Astrocyte (in vitro differentiated cells and primary cell): ENCODE measurements at regions not wholly inside any gene's neighbourhood (a gene's known extent, or its start where the extent isn't known, plus 50 kb on each side); places are given as distances from the start of the nearest gene placed in this dataset.

Source experiments
- DNase-seq: peaks from one replicate; pipeline ENCODE4 v3.0.0-alpha.2; 2010; ENCODE audit warnings: low read depth
- FAIRE-seq: peaks from 2 replicates; lab custom pipeline; 2011; peaks lifted over from hg19 to GRCh38; lab: Jason Lieb, UNC
- H2AFZ ChIP-seq: 2 replicates; pipeline ENCODE4 v1.6.0; 2012; ENCODE audit warnings: low read depth, low read length, inconsistent platforms
- H3K27ac ChIP-seq: 2 replicates; pipeline ENCODE4 v1.5.1; 2011; ENCODE audit warnings: low read depth, low read length, inconsistent platforms
- H3K27me3 ChIP-seq: 2 replicates; pipeline ENCODE4 v1.6.0; 2011; ENCODE audit warnings: low read length, inconsistent platforms; ENCODE audit not compliant: insufficient read depth
- H3K36me3 ChIP-seq: 2 replicates; pipeline ENCODE4 v1.5.1; 2011; ENCODE audit warnings: low read length, inconsistent platforms; ENCODE audit not compliant: insufficient read depth
- H3K4me1 ChIP-seq: 2 replicates; pipeline ENCODE4 v1.5.1; 2011; ENCODE audit warnings: low read length, inconsistent platforms; ENCODE audit not compliant: insufficient read depth
- H3K4me2 ChIP-seq: 2 replicates; pipeline ENCODE4 v1.6.0; 2012; ENCODE audit warnings: low read length, inconsistent platforms
- H3K4me3 ChIP-seq: 2 replicates; pipeline ENCODE4 v1.5.1; 2011; ENCODE audit warnings: low read depth, mild to moderate bottlenecking, low read length, inconsistent platforms; ENCODE audit not compliant: insufficient read depth
- H3K79me2 ChIP-seq: 2 replicates; pipeline ENCODE4 v1.6.0; 2012; ENCODE audit warnings: mild to moderate bottlenecking, low read length, inconsistent platforms; ENCODE audit not compliant: insufficient read depth
- H3K9ac ChIP-seq: 2 replicates; pipeline ENCODE4 v1.6.0; 2012; ENCODE audit warnings: mild to moderate bottlenecking, low read length, inconsistent platforms
- H3K9me3 ChIP-seq: 2 replicates; pipeline ENCODE4 v1.5.1; 2012; ENCODE audit warnings: low read depth, mild to moderate bottlenecking, low read length, inconsistent platforms; ENCODE audit not compliant: insufficient read depth
- H4K20me1 ChIP-seq: 2 replicates; pipeline ENCODE4 v1.6.0; 2012; ENCODE audit warnings: low read length, inconsistent platforms; ENCODE audit not compliant: insufficient read depth
- H3K27ac Mint-ChIP-seq: one replicate; pipeline ENCODE4 v1.8.0; 2021; ENCODE audit warnings: mild to moderate bottlenecking, mixed read lengths; ENCODE audit not compliant: unreplicated experiment
- H3K27me3 Mint-ChIP-seq: one replicate; pipeline ENCODE4 v1.8.0; 2021; ENCODE audit warnings: low read depth, mixed read lengths; ENCODE audit not compliant: unreplicated experiment
- H3K36me3 Mint-ChIP-seq: one replicate; pipeline ENCODE4 v1.8.0; 2021; ENCODE audit warnings: low read depth, mixed read lengths; ENCODE audit not compliant: unreplicated experiment
- H3K4me1 Mint-ChIP-seq: one replicate; pipeline ENCODE4 v1.8.0; 2021; ENCODE audit warnings: low read depth, mixed read lengths; ENCODE audit not compliant: unreplicated experiment
- H3K4me3 Mint-ChIP-seq: one replicate; pipeline ENCODE4 v1.8.0; 2021; ENCODE audit warnings: mild to moderate bottlenecking, moderate library complexity, mixed read lengths; ENCODE audit not compliant: unreplicated experiment
- H3K9me3 Mint-ChIP-seq: one replicate; pipeline ENCODE4 v1.8.0; 2021; ENCODE audit warnings: mild to moderate bottlenecking, mixed read lengths; ENCODE audit not compliant: unreplicated experiment
- EZH2 ChIP-seq: IDR thresholded peaks from 2 replicates; pipeline ENCODE4 v1.6.1; 2012; ENCODE audit warnings: mild to moderate bottlenecking, low read length, inconsistent platforms; ENCODE audit not compliant: insufficient read depth
- TF ChIP-seq, protein P1 (sequence below): IDR thresholded peaks from 2 replicates; pipeline ENCODE4 v1.5.1; 2011; ENCODE audit warnings: low read depth, mild to moderate bottlenecking, inconsistent platforms, low read length, moderate library complexity; ENCODE audit not compliant: insufficient read depth

DNA sequence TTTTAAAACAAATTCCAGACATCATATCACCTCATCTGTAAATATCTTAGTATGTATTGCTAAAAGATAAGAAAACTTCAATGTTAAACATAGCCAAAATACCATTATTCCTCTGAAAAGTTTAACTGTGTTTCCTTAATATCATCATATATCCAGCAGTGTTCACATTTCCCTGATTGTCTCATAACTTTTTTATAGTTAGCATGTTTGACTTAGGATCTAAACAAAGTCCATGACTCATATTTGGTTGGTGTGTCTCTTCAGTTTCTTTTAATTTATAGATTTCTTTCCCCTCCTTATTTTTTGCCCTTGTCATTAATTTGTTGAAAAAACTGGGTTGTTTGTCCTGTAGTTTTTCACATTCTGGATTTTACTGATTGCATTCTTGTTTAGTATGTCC, 163.0 kb downstream of the RPS12 start:
- H3K9me3 ChIP-seq = no peaks in the 10 kb centered on the region
- H3K36me3 ChIP-seq = no peaks in the 10 kb centered on the region
- no peak overlapping the region for H2AFZ ChIP-seq
- H3K4me2 ChIP-seq = no peak overlapping the region
- no peak for TF ChIP-seq EZH2
- TF ChIP-seq, protein P1, sequence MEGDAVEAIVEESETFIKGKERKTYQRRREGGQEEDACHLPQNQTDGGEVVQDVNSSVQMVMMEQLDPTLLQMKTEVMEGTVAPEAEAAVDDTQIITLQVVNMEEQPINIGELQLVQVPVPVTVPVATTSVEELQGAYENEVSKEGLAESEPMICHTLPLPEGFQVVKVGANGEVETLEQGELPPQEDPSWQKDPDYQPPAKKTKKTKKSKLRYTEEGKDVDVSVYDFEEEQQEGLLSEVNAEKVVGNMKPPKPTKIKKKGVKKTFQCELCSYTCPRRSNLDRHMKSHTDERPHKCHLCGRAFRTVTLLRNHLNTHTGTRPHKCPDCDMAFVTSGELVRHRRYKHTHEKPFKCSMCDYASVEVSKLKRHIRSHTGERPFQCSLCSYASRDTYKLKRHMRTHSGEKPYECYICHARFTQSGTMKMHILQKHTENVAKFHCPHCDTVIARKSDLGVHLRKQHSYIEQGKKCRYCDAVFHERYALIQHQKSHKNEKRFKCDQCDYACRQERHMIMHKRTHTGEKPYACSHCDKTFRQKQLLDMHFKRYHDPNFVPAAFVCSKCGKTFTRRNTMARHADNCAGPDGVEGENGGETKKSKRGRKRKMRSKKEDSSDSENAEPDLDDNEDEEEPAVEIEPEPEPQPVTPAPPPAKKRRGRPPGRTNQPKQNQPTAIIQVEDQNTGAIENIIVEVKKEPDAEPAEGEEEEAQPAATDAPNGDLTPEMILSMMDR = no peak
- no peak overlapping the region for H3K4me3 Mint-ChIP-seq
- H3K36me3 Mint-ChIP-seq = no peaks in the 10 kb centered on the region
- no peaks in the 10 kb centered on the region for H3K4me1 ChIP-seq
- DNase-seq (no peak), FAIRE-seq (no peak)
- H3K9ac ChIP-seq = no peak overlapping the region
- no peaks in the 10 kb centered on the region for H3K4me1 Mint-ChIP-seq
- H3K27me3 ChIP-seq = no peaks in the 10 kb centered on the region
- no peak overlapping the region for H3K4me3 ChIP-seq
- H3K9me3 Mint-ChIP-seq = peaks cover 4% of the 10 kb centered on the region
- no peaks in the 10 kb centered on the region for H3K27me3 Mint-ChIP-seq
- no peaks in the 10 kb centered on the region for H4K20me1 ChIP-seq
- H3K79me2 ChIP-seq = no peaks in the 10 kb centered on the region
- H3K27ac Mint-ChIP-seq = no peak overlapping the region
- no peak overlapping the region for H3K27ac ChIP-seq

- Histone ChIP-seq H3K36me3 (no peaks in the 10 kb centered on the region), H2AFZ (no peak overlapping the region), H3K4me3 (no peak overlapping the region), H3K4me2 (no peak overlapping the region), H3K27me3 (no peaks in the 10 kb centered on the region), H3K9ac (no peak overlapping the region), H4K20me1 (no peaks in the 10 kb centered on the region), H3K27ac (no peak overlapping the region), H3K79me2 (no peaks in the 10 kb centered on the region), H3K9me3 (no peaks in the 10 kb centered on the region), H3K4me1 (no peaks in the 10 kb centered on the region)
- no peaks in the 10 kb centered on the region for H3K27me3 Mint-ChIP-seq
- no peaks in the 10 kb centered on the region for H3K4me1 Mint-ChIP-seq
- DNase-seq = no peak
- TF ChIP-seq, protein P1 = no peak
- TF ChIP-seq EZH2 = no peak
- H3K27ac Mint-ChIP-seq = no peak overlapping the region
- H3K9me3 Mint-ChIP-seq = peaks cover 6% of the 10 kb centered on the region
- no peaks in the 10 kb centered on the region for H3K36me3 Mint-ChIP-seq
- FAIRE-seq = no peak
- H3K4me3 Mint-ChIP-seq = no peak overlapping the region
Observed at GRCh38 chr6:132978685-132979084, 164.3 kb downstream of the RPS12 start.

- no peak for DNase-seq
- Histone ChIP-seq H3K4me2 (no peak overlapping the region), H3K9me3 (no peaks in the 10 kb centered on the region), H3K36me3 (no peaks in the 10 kb centered on the region), H4K20me1 (no peaks in the 10 kb centered on the region), H3K9ac (no peak overlapping the region), H3K4me1 (no peaks in the 10 kb centered on the region), H2AFZ (no peak overlapping the region), H3K79me2 (no peaks in the 10 kb centered on the region), H3K27me3 (no peaks in the 10 kb centered on the region), H3K4me3 (no peak overlapping the region), H3K27ac (no peak overlapping the region)
- Mint-ChIP-seq H3K9me3 (no peaks in the 10 kb centered on the region), H3K27me3 (no peaks in the 10 kb centered on the region), H3K27ac (no peak overlapping the region), H3K4me1 (peaks cover 3% of the 10 kb centered on the region), H3K36me3 (no peaks in the 10 kb centered on the region), H3K4me3 (no peak overlapping the region)
- no peak for FAIRE-seq
- TF ChIP-seq EZH2 = no peak
- TF ChIP-seq, protein P1 = no peak
Observed at GRCh38 chr6:132993738-132994137, 179.4 kb downstream of the RPS12 start.
